ENCODE measurements at regions not wholly inside any gene's neighbourhood (a gene's known extent, or its start where the extent isn't known, plus 50 kb on each side); places are given as distances from the start of the nearest gene placed in this dataset.

DNA sequence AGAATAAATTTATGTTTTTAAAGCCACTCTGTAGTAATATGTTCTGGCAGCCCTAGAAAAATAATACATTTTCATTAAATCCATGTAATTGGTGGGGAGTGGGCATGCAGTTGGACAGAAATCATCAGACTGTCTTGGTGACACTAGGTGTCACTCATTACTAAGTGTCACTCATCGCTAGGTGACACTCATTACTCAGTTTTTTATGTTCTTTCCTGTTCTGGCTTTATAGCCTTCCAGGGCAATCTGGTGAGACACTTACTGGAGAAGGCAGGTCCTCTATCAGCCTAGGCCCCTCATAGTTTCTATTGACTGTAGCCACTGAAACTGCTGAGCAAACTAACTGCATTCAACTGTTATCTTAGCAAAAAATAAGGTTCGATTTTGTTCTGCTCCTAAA is 542.1 kb downstream of the SLITRK1 start:
- CTCF ChIA-PET: no interaction called here
- DNase-seq: no peak
- WGBS (ENCODE audit: insufficient coverage): 83% methylated on average over 1 of the region's 2 CpGs

DNA sequence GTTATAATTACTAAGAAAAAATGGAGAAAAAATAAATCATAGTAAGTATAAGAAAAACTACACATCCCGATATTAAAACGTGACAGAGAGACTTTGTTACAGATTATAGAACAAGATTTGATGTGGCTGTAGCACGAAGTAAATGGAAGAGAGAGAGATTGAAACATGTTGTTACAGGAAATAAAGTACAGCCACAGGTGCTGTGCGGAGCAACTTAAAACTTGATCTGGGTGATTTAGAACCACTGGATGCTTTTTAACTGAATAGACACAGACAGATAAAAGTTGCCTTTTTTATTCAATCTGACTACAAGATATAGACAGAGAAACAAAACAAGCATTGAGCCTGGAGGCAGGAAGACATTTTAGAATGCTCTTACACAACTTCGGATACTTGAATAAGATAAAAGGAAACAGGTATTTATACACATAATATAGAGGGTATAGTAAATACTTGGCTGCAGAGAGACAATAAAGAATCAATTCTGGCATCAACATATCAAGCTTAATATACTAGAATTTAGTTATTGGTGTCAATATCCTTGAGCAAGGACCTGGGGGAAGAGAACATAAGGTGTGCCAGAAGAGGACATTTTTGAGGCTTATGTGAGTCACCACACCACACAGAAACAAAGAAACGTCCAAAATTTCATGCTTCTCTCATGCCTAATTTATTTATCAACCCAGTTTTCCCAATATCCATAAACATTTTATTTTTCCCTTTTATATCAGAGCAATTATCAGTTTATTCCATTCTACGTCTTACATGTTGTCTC is 548.5 kb downstream of the SLITRK1 start:
- Histone ChIP-seq H3K4me1 (ENCODE audit: control insufficient read depth in 2 of 2, insufficient read depth in 2 of 2, low read length in 2 of 2) (no peaks in the 10 kb centered on the region), H3K4me3 (ENCODE audit: control extremely low read depth in 1 of 5, extremely low read depth in 1 of 5, insufficient read depth in 1 of 5, low read depth in 2 of 5, low read length in 4 of 5) (no peak overlapping the region), H3K9ac (ENCODE audit: low read length) (no peak overlapping the region), H2AFZ (ENCODE audit: insufficient read depth, low read depth, low read length, poor library complexity, severe bottlenecking) (no peak overlapping the region), H3K36me3 (replicated peaks in 1 of 2; ENCODE audit: control extremely low read depth in 1 of 2, control insufficient read depth in 1 of 2, extremely low read depth in 1 of 2, insufficient read depth in 2 of 2, low read length in 1 of 2) (no peaks in the 10 kb centered on the region), H4K20me1 (ENCODE audit: control insufficient read depth, insufficient read depth, low read length, poor library complexity, severe bottlenecking) (no peaks in the 10 kb centered on the region), H3K4me2 (replicated peaks; ENCODE audit: low read depth, low read length, poor library complexity, severe bottlenecking) (no peak overlapping the region), H3K27ac (ENCODE audit: low read length in 2 of 2) (no peak overlapping the region), H3K9me3 (ENCODE audit: control extremely low read depth in 1 of 3, control insufficient read depth in 2 of 3, insufficient read depth in 1 of 3, low read length in 2 of 3) (no peaks in the 10 kb centered on the region), H3K79me2 (ENCODE audit: control insufficient read depth, insufficient read depth, low read length) (no peaks in the 10 kb centered on the region), H3K27me3 (replicated peaks in 1 of 4; ENCODE audit: control extremely low read depth in 1 of 4, control insufficient read depth in 3 of 4, insufficient read depth in 4 of 4, low read length in 3 of 4) (no peaks in the 10 kb centered on the region)
- DNase-seq (no peak), ATAC-seq (ENCODE audit: low read depth) (no peak)
- Mint-ChIP-seq H3K27me3 (no peaks in the 10 kb centered on the region), H3K27ac (no peak overlapping the region), H3K9me3 (ENCODE audit: insufficient read depth) (peaks cover 3% of the 10 kb centered on the region), H3K4me3 (no peak overlapping the region), H3K4me1 (no peaks in the 10 kb centered on the region)
- TF ChIP-seq EZH2 (IDR thresholded peaks at IDR 0.05; ENCODE audit: borderline replicate concordance, insufficient read depth, low read depth, low read length, poor library complexity, severe bottlenecking): no peak
- TF ChIP-seq, protein P1, sequence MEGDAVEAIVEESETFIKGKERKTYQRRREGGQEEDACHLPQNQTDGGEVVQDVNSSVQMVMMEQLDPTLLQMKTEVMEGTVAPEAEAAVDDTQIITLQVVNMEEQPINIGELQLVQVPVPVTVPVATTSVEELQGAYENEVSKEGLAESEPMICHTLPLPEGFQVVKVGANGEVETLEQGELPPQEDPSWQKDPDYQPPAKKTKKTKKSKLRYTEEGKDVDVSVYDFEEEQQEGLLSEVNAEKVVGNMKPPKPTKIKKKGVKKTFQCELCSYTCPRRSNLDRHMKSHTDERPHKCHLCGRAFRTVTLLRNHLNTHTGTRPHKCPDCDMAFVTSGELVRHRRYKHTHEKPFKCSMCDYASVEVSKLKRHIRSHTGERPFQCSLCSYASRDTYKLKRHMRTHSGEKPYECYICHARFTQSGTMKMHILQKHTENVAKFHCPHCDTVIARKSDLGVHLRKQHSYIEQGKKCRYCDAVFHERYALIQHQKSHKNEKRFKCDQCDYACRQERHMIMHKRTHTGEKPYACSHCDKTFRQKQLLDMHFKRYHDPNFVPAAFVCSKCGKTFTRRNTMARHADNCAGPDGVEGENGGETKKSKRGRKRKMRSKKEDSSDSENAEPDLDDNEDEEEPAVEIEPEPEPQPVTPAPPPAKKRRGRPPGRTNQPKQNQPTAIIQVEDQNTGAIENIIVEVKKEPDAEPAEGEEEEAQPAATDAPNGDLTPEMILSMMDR (IDR thresholded peaks at IDR 0.05): no peak
- intact Hi-C loops (cut with micrococcal nuclease): no loop called here
- WGBS (ENCODE audit: insufficient coverage): 82% methylated on average over 2 of the region's 7 CpGs
- POLR2A ChIA-PET: no interaction called here
- CTCF ChIA-PET: no interaction called here

More for the DNA sequence above, 542.1 kb downstream of the SLITRK1 start:
- no peak for ATAC-seq (ENCODE audit: low read depth)
- no peaks in the 10 kb centered on the region for H3K36me3 ChIP-seq (replicated peaks in 1 of 2; ENCODE audit: control extremely low read depth in 1 of 2, control insufficient read depth in 1 of 2, extremely low read depth in 1 of 2, insufficient read depth in 2 of 2, low read length in 1 of 2)
- H3K9me3 ChIP-seq (ENCODE audit: control extremely low read depth in 1 of 3, control insufficient read depth in 2 of 3, insufficient read depth in 1 of 3, low read length in 2 of 3): peaks cover 0 to 3% (median 0%) of the 10 kb centered on the region in 3 donors
- no peak overlapping the region for H3K27ac ChIP-seq (ENCODE audit: low read length in 2 of 2)
- H3K4me3 ChIP-seq (ENCODE audit: control extremely low read depth in 1 of 5, extremely low read depth in 1 of 5, insufficient read depth in 1 of 5, low read depth in 2 of 5, low read length in 4 of 5): no peak overlapping the region
- no peak overlapping the region for H2AFZ ChIP-seq (ENCODE audit: insufficient read depth, low read depth, low read length, poor library complexity, severe bottlenecking)
- H3K79me2 ChIP-seq (ENCODE audit: control insufficient read depth, insufficient read depth, low read length): no peaks in the 10 kb centered on the region
- H3K4me1 ChIP-seq (ENCODE audit: control insufficient read depth in 2 of 2, insufficient read depth in 2 of 2, low read length in 2 of 2): no peaks in the 10 kb centered on the region
- TF ChIP-seq, protein P1 (IDR thresholded peaks at IDR 0.05): no peak
- no peak for TF ChIP-seq EZH2 (IDR thresholded peaks at IDR 0.05; ENCODE audit: borderline replicate concordance, insufficient read depth, low read depth, low read length, poor library complexity, severe bottlenecking)
- H3K9ac ChIP-seq (ENCODE audit: low read length): no peak overlapping the region
- no peak overlapping the region for H3K4me3 Mint-ChIP-seq
- H3K27me3 ChIP-seq (replicated peaks in 1 of 4; ENCODE audit: control extremely low read depth in 1 of 4, control insufficient read depth in 3 of 4, insufficient read depth in 4 of 4, low read length in 3 of 4): no peaks in the 10 kb centered on the region
- POLR2A ChIA-PET: no interaction called here
- H3K4me1 Mint-ChIP-seq: no peaks in the 10 kb centered on the region
- intact Hi-C loops (cut with micrococcal nuclease): no loop called here
- no peak overlapping the region for H3K4me2 ChIP-seq (replicated peaks; ENCODE audit: low read depth, low read length, poor library complexity, severe bottlenecking)
- H3K9me3 Mint-ChIP-seq (ENCODE audit: insufficient read depth): peaks cover 4% of the 10 kb centered on the region
- H3K27me3 Mint-ChIP-seq: no peaks in the 10 kb centered on the region
- H3K27ac Mint-ChIP-seq: no peak overlapping the region
- no peaks in the 10 kb centered on the region for H4K20me1 ChIP-seq (ENCODE audit: control insufficient read depth, insufficient read depth, low read length, poor library complexity, severe bottlenecking)
